ENCODE measurements at regions not wholly inside any gene's neighbourhood (a gene's known extent, or its start where the extent isn't known, plus 50 kb on each side); places are given as distances from the start of the nearest gene placed in this dataset.

DNA sequence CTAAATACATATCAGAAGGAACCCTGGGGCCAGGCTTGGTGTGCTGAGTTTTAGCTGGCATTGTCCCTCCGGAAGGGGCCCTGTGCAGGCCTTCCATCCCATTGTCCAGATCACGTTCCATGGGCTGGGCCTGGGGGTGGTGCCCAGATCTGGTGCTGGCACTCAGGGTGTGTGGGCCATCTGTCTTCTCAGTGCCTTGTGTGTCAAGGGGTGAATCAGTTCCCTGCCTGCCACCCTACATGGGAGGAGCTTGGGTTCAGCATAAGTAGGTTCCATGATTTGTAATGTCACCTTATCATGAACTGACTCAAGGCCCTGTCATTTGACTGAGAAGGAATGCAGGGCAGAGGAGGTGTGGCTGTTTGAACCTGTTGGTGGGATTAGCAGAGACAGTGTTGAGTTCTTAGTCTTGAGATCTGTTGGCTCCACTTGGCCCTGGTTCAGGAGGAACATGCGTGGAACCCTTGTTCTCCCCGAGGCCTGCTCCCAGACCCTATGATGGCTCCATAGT lies 176.8 kb downstream of the MACROH2A1 start:
- TF ChIP-seq POLR2AphosphoS5 (IDR thresholded peaks at IDR 0.05; ENCODE audit: borderline replicate concordance, low read depth, low read length) (no peak), EZH2 (IDR thresholded peaks at IDR 0.05) (no peak)

Data from SK-N-MC (cell line).